ENCODE measurements at regions not wholly inside any gene's neighbourhood (a gene's known extent, or its start where the extent isn't known, plus 50 kb on each side); places are given as distances from the start of the nearest gene placed in this dataset.

GRCh38 chr4:18291256-18291655 is 269.7 kb upstream of the LCORL start:
- TF ChIP-seq POLR2A (IDR thresholded peaks at IDR 0.05), result no peak
- no peak for TF ChIP-seq CTCF (IDR thresholded peaks at IDR 0.05)
- TF ChIP-seq EP300 (IDR thresholded peaks at IDR 0.05), result no peak
- TF ChIP-seq POLR2AphosphoS5 (IDR thresholded peaks at IDR 0.05), result no peak
